NCI-H1417 (cell line): ENCODE measurements at regions not wholly inside any gene's neighbourhood (a gene's known extent, or its start where the extent isn't known, plus 50 kb on each side); places are given as distances from the start of the nearest gene placed in this dataset.

Experiments used
- DNase-seq, 3 experiments: peaks; one replicate each; lab custom pipeline; 2025; lab: John Stamatoyannopoulos, UW

DNA sequence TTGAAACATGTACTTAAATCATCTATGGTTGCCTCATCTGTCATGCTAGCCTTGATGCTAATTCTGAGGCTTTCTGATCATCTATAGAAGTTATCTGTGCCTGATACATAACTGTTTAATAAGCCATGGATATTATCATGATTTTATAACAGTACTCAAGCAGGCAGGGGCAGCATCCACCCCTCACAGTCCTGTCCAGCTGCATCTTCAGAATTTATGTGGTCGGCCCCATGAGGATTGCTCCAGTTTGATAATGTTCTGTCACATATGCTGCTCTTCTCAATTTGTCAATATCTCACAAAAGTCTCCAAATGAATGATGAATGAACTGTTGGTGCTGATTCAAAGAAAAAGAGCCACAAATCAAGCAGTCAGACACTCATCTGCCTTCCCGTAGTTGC, 335.1 kb upstream of the POM121L12 start:
- DNase-seq, result no peak

DNA sequence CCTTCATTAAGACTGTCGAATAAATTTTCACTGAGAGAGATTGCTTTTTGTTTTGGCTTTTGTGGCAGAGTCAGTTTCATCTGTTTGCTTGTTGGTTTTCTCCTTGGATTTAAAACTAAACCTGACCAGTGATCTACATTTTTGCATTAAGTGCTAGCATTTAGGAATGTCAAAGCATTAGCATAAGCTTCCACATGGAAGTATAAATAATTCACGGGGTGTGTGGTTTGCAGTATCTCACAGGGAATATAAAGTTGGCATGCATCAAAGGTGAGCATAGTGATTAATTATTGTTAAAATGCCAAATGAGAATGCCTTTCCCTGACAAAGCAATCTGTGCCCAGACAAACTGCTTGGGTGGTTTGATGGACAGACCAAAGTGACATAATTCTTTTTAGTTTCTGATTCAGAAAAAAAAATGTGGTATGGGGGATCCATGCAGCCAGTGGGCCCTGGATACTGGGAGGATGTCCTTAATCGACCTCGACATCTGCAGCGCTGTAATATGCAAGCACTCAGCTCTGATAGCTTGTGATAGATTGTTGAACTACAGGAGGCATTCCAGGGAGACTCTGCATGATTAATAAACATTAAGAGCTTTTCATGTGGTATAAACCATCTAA, 339.3 kb upstream of the POM121L12 start:
- no peak for DNase-seq

GRCh38 chr7:52691257-52691656, 344.2 kb upstream of the POM121L12 start:
- DNase-seq, result no peak

DNA sequence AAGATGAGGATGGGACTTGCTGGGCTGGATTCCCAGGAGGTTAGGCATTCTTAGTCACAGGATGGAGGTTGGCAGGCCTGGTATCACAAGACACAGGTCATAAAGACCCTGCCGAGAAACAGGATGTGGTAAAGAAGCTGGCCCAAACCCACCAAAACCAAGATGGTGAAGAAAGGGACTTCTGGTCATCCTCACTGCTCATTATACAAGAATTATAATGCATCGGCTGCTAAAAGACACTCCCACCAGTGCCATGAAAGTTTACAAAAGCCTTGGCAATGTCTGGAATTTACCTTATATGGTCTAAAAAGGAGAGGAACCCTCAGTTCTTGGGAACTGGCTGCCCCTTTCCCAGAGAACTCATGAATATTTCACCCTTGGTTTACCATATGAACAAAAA, 345.5 kb upstream of the POM121L12 start:
- DNase-seq, result no peak

GRCh38 chr7:52685333-52685732, 350.1 kb upstream of the POM121L12 start:
- DNase-seq, result no peak

- no peak for DNase-seq
Observed at GRCh38 chr7:52684388-52684787, 351.0 kb upstream of the POM121L12 start.

GRCh38 chr7:52682993-52683392, 352.4 kb upstream of the POM121L12 start:
- no peak for DNase-seq

DNA sequence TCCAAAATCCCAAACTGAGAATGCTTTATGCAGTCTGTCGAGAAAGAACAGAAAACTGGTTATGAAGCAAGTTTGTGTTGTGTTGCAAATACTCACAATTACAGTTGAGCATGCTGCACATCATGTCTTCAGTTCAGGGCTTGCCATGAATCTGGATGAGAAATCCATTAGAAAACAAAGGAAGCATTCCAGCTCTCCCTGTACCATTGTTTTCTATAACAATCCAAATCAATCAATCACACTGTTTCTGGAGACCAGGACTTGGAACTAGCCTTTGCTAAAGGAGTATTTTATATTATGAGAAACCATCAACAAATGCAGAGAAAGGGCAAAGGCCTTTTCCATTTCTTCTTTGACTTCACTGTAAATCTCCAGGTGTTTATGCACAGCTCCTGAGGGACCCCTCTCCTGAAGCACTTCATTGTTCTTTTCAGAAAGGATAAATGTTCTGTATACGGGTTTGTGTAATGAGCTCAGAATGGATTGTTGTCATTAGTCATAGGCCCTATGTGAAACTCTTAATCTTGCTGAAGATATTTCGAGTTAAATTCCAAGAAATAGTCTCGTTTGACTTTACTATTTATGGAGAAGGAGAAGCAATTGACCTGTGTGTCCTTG, 364.7 kb upstream of the POM121L12 start:
- no peak for DNase-seq

DNA sequence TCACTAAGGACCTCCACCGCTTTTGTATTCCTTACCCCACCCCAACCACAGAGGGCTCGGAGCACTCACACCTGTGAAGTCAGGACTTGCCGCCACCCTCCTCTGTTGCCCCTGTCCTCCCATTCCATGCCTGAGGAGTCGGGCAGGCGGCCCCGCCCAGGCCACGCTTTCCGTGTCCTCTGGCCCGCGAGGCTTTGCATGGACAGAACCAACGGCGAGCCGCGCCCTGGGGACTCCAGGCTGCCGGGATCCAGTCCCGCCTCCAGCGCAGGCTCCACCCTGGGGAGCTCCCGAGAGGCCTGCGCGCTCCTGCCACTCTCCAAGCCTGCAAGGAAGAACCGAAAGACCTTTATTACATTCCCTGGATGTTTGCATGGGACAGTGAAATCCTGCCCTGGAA, 366.4 kb upstream of the POM121L12 start:
- DNase-seq, result no peak

DNA sequence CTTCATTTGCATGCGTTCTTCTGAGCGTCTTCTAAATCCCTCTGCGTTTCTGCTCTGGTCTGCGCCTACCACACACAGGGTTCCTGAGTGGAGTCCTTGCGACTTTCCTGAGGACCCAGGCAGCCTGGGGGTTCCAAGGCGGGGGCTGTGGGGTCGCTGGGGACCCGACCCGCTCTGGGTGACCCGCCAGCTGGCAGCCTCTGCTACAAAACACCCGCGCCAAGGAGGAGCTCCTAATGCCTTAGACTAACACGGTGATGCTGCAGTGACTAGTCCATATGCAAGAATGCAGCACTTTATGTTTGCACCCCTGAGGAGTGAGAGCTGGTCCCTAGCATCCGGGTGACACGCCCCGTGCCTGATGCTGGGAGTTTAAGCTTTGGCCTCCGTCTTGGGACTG, 367.0 kb upstream of the POM121L12 start:
- DNase-seq, result no peak

DNA sequence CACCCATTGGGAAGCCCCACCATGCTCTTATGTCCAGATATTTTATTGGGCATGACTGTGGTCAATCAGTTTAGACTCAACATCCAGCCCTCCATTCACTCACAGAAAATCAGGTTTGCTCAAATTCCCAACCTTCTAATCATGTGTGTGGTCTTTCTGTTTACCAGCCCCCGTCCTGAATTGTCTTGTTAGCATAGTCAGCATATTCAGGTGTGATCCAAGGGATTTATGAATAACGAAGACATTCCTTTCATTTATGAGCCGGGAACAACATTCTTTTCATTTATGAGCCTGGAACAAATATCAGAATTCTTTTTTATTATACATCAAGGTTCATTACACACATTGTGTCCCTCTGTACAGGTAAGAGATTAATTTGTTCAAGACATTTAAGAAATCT, 376.3 kb upstream of the POM121L12 start:
- DNase-seq, result no peak

- DNase-seq, result no peak
Observed at GRCh38 chr7:52656098-52656497, 379.3 kb upstream of the POM121L12 start.

- no peak for DNase-seq
Observed at GRCh38 chr7:52652621-52653020, 382.8 kb upstream of the POM121L12 start.

DNA sequence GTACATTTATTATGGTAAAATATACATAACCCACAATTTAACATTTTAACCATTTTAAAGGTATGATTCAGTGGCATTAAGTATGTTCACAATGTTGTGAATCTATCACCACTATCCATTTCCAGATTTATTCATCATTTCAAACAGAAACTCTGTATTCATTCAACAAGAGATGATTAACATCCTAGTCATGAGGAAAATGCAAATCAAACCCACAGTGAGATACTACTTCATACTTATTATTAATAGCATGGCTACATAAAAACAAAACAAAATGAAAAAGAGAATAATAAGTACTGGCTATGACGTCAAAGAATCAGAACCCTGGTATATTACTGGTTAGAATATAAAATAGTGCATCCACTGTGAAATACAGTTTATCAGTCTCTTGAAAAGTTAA, 386.6 kb upstream of the POM121L12 start:
- DNase-seq, result no peak

DNA sequence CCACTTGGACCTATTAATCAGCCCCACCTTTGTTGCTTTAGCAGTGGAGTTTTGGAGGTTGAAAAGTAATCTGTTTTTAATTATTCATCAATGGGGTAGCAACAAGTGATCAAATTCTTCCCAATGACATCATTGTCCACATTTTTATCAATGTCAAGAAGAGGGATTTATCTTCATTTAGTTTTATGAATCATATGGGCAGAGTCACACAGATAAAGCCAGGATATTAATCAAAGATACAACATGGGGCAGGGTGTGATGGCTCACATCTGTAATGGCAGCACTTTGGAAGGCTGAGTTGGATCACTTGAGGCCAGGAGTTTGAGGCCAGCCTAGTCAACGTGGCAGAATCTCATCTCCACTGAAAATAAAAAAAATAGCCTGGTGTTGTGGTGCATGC, 388.4 kb upstream of the POM121L12 start:
- no peak for DNase-seq

- no peak for DNase-seq
Observed at GRCh38 chr7:52639981-52640380, 395.5 kb upstream of the POM121L12 start.

DNA sequence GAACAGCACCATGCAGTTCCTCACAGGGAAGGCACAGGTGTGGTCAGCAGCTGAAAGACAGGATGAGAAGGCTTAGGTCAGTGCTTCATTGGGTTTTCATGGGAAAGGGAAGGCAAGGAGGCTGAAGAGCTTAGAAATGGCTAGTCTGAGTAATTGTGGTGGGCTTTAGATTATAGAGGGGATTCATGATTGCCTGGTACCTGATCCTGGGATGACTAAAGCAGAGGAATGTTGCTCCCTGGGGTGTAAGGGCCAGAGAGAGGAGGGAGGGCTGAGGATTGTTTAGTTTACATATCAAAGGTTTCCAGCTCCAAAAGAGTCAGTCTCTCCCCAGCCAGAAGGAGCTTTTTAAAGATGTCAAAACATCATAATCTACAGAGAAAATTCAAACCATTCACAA, 396.3 kb upstream of the POM121L12 start:
- no peak for DNase-seq

DNA sequence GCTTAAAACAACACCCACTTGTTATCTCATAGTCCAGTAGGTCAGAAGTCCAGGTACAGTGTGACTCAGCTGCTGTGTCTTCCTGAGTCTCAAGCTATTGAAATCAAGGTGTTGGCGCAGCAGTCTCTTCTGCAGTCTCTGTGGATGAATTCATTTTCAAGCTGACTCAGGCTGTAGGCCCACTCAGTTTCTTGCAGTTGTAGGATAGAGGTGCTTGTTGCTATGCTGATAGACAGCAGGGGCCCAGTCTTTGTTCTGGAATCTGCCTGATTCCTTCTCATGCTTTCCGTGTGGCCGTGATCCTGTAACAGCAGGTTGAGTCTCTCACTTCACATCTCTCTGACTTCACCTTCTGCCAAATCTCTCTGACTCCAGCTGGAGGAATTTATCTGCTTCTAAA, 400.4 kb upstream of the POM121L12 start:
- DNase-seq, result no peak

- no peak for DNase-seq
Observed at GRCh38 chr7:52620849-52621248, 414.6 kb upstream of the POM121L12 start.

DNA sequence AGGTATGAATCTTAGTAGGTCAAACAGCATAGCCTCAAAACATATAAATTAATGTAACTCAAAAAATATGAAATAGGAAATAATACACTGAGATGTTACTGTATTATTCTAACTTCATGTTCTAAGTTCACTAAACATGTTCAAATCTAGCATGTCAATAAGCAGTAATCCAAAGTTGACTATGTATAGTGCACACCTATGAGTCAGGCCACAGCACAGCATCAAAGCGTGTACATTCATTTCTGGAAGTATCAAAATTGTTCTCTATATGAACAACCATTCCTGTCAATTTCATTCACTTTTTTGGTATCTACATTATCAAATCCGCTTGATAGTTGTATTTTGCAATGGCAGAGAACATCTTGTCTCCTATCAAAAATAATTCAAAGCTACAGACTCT, 418.9 kb upstream of the POM121L12 start:
- no peak for DNase-seq

DNA sequence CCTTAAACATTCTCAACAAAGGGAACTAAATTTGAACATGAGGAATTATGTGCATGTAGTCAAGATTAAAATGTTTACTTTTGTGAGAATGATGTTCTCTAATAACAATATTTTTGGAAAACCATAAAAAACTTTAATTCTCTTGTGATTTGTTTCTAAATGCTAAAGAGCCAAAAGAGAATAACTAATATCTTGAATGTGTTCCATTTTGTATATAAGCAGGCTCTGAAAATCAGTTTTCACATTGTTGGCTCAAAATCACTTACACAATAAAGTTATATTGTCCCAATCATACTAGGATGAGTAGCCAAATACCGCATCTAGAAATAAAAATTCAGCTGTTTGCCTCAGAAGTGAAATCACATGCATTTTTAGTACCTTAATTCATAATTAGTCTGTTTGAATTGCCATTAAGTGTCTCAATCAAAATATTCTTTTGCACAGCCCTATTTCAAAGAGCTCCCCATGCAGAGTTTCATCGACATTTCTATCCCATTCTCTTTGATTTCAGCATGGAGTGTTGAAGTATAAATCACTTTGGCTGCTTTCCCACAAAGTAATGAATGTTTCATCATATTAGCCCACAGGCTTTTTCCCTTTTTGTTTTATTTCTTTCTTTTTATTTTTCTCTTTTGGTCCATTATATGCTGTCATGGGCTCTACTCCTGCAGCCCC, 420.3 kb upstream of the POM121L12 start:
- DNase-seq, result no peak

DNA sequence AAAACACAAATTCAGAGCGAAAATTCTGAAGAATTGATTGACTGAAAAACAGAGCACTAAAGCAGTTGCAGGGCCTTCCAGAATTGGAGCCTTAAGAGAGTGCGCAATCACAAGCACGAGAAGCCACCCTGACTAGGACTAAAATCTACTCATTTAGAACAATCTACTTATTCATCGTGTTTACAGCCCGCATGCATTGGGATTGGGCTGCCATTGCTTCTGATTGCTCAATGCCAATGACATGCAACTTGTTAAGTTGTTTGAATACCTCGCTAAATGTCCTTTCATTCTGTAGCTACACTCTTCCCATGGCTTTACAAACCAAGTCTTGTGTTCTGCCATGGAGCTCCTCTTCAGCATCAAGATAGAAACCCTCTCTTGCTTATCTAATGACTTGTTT, 425.9 kb upstream of the POM121L12 start:
- DNase-seq, result no peak

DNA sequence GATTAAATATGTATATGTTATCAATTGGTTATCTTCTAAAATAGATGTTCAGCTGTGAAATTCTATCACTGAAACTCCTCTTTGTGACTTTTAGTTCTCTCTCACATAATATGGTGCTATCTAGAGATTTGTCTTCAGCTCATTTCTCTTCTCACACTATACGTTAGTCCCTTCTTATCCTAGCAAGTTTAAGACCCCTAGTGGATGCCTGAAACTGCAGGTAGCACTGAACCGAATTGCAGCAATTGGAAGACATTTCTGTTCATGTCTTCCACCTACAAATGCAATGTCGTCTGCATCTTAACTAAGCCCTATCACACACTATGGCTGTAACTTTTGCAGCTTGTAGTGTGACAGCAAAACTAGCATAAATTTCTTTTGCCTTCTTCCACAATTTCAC, 442.7 kb upstream of the POM121L12 start:
- DNase-seq, result no peak

DNA sequence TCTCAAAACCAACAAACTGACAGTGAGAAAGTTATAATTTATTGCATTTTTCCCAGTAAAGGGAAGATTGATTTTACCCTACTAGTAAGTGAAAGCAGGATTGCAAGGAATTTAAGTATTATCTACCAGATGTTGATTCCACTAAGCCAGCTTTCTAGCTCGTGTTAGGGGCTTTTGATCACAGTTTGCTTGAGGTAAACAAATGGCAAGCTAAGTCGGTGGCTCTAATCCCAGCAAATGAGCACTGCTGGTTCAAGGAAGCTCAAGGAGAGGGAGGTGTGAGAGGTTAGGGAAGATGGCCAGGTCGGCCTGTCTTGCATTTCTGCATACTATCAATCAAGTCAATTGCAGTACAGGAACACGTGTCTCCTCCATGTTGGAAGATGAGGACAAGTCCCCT, 448.7 kb upstream of the POM121L12 start:
- no peak for DNase-seq
